ENCODE measurements at regions not wholly inside any gene's neighbourhood (a gene's known extent, or its start where the extent isn't known, plus 50 kb on each side); places are given as distances from the start of the nearest gene placed in this dataset.

GRCh38 chr3:150022381-150023238 is 51.9 kb upstream of the PFN2 start:
- no peak for TF ChIP-seq POLR2A (IDR thresholded peaks at IDR 0.05)
- no peak for TF ChIP-seq CTCF (IDR thresholded peaks at IDR 0.05)
